ENCODE measurements at regions not wholly inside any gene's neighbourhood (a gene's known extent, or its start where the extent isn't known, plus 50 kb on each side); places are given as distances from the start of the nearest gene placed in this dataset.

DNA sequence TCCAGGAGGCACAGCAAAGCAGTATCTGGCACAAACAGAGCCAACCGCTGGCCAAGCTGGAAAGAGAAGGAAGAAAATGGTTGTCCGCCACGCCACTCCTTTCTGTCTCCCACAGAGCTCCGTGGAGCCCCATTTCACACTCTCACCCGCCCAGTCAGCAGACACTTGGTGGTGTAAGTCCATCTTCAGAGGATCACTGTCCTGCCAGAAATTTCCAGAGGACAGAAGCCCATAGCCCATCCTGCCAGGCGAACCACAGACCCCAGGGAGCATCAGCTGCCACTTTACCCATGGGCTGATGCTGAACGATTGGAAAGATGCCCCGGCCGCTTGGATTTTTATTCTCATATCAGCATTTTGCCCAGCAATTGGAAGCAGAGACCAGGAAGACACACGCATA, 144.7 kb upstream of the LYZL2 start:
- CTCF ChIA-PET, result interaction anchor here (0.8 to 2.3 kb wide), 3 partner anchors 16 to 73 kb away, joined by 3 to 7 read pairs (median 4); no protein-coding TSS in a partner anchor
- H3K4me3 ChIP-seq (ENCODE audit: low read depth, low read length), result no peak overlapping the region

DNA sequence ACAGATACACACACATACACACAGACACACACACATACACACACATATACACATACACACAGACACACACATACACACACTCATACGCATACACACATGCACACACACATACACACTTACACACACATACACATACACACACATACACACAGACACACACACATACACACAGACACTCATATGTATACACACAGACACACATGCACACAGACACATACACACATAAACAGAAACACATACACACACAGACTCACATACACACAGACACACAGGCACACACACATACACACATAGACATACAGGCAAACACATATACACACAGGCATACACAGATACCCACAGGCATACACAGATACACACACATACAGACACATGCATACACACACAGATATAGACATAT, 143.9 kb upstream of the LYZL2 start:
- POLR2A ChIA-PET, result no interaction called here
- Histone ChIP-seq H3K27me3 (ENCODE audit: control insufficient read depth, insufficient read depth, low read length) (no peaks in the 10 kb centered on the region), H3K4me3 (ENCODE audit: low read depth, low read length) (no peak overlapping the region), H3K36me3 (ENCODE audit: control insufficient read depth, insufficient read depth, low read length) (no peaks in the 10 kb centered on the region)
- CTCF ChIA-PET, result interaction anchor here (0.8 to 1.3 kb wide), 2 partner anchors 16 to 72 kb away, joined by 3 to 4 read pairs; no protein-coding TSS in a partner anchor
- DNase-seq (ENCODE audit: low read depth), result no peak
- TF ChIP-seq, protein P1, sequence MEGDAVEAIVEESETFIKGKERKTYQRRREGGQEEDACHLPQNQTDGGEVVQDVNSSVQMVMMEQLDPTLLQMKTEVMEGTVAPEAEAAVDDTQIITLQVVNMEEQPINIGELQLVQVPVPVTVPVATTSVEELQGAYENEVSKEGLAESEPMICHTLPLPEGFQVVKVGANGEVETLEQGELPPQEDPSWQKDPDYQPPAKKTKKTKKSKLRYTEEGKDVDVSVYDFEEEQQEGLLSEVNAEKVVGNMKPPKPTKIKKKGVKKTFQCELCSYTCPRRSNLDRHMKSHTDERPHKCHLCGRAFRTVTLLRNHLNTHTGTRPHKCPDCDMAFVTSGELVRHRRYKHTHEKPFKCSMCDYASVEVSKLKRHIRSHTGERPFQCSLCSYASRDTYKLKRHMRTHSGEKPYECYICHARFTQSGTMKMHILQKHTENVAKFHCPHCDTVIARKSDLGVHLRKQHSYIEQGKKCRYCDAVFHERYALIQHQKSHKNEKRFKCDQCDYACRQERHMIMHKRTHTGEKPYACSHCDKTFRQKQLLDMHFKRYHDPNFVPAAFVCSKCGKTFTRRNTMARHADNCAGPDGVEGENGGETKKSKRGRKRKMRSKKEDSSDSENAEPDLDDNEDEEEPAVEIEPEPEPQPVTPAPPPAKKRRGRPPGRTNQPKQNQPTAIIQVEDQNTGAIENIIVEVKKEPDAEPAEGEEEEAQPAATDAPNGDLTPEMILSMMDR (IDR thresholded peaks at IDR 0.05; ENCODE audit: insufficient read depth, low read depth, low read length), result no peak

More for the DNA sequence above, 144.7 kb upstream of the LYZL2 start:
- H3K27me3 ChIP-seq (ENCODE audit: control insufficient read depth, insufficient read depth, low read length), result no peaks in the 10 kb centered on the region
- TF ChIP-seq, protein P1 (IDR thresholded peaks at IDR 0.05; ENCODE audit: insufficient read depth, low read depth, low read length), result no peak
- H3K36me3 ChIP-seq (ENCODE audit: control insufficient read depth, insufficient read depth, low read length), result no peaks in the 10 kb centered on the region
- POLR2A ChIA-PET, result no interaction called here
- no peak for DNase-seq (ENCODE audit: low read depth)

DNA sequence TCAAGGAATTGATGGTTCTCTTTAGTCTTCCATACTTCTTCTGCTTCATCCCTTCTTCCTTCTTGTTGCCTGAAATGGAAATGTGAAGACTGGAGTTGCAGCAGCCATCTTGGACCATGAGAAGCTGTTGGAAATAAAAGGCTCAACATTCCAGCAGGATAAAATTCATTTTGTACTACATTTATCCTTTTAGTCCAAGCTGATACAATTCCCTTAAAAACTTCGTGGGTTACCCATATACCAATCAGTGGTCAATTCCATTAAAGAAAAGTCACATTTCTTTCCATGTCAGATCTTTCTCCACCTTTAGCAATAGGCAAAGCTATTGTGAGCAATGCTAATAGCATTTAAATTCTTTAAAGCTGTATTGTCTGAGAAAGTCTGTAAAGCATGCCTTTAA, 141.3 kb upstream of the LYZL2 start:
- CTCF ChIA-PET, result interaction anchor here (1.5 kb wide), 1 partner anchor 83 kb away, joined by 6 read pairs; no protein-coding TSS in a partner anchor
- Histone ChIP-seq H3K4me3 (ENCODE audit: low read depth, low read length) (no peak overlapping the region), H3K27me3 (ENCODE audit: control insufficient read depth, insufficient read depth, low read length) (peaks cover 1% of the 10 kb centered on the region), H3K36me3 (ENCODE audit: control insufficient read depth, insufficient read depth, low read length) (no peaks in the 10 kb centered on the region)
- TF ChIP-seq, protein P1 (IDR thresholded peaks at IDR 0.05; ENCODE audit: insufficient read depth, low read depth, low read length), result no peak
- POLR2A ChIA-PET, result no interaction called here
- DNase-seq (ENCODE audit: low read depth), result no peak

DNA sequence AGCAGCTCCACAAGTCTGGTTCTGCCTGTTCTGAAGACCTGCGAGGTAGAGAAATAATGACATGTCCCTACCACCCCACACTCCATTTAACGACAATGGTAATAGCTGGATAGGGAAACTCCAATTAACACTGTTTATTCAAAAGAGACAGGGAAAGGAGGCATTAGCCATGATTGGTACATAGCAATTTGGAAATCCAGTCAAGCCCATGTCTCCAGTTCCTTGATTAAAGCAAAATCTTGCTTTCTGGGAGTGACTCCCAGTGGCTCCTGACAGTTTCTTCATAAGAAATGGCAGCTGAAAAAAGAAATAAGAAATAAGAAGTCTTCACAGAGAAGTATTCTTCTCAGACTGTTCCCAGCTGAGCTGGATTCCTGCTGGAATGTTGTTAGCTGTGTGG, 140.7 kb upstream of the LYZL2 start:
- DNase-seq (ENCODE audit: low read depth), result no peak
- TF ChIP-seq, protein P1 (IDR thresholded peaks at IDR 0.05; ENCODE audit: insufficient read depth, low read depth, low read length), result no peak
- POLR2A ChIA-PET, result no interaction called here
- H3K36me3 ChIP-seq (ENCODE audit: control insufficient read depth, insufficient read depth, low read length), result no peaks in the 10 kb centered on the region
- CTCF ChIA-PET, result interaction anchor here (1.5 kb wide), 1 partner anchor 83 kb away, joined by 6 read pairs; no protein-coding TSS in a partner anchor
- H3K27me3 ChIP-seq (ENCODE audit: control insufficient read depth, insufficient read depth, low read length), result peaks cover 1% of the 10 kb centered on the region
- H3K4me3 ChIP-seq (ENCODE audit: low read depth, low read length), result no peak overlapping the region

DNA sequence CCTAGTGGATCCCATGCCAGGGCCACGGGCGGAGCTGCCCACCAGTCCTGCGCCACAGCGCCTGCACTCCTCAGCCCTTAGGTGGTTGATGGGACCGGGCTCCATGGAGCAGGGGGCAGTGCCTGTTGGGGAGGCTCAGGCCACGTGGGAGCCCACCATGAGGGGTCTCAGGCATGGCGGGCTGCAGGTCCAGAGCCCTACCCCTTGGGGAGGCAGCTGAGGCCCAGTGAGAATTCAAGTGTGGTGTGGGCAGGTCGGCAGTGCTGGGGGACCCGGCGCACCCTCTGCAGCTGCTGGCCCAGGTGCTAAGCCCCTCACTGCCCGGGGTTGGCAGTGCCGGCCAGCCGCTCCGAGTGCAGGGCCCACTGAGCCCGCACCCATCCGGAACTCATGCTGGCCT, 139.8 kb upstream of the LYZL2 start:
- CTCF ChIA-PET, result no interaction called here
- TF ChIP-seq, protein P1 (IDR thresholded peaks at IDR 0.05; ENCODE audit: insufficient read depth, low read depth, low read length), result no peak
- H3K27me3 ChIP-seq (ENCODE audit: control insufficient read depth, insufficient read depth, low read length), result peaks cover 1% of the 10 kb centered on the region
- POLR2A ChIA-PET, result no interaction called here
- no peak overlapping the region for H3K4me3 ChIP-seq (ENCODE audit: low read depth, low read length)
- DNase-seq (ENCODE audit: low read depth), result no peak
- no peaks in the 10 kb centered on the region for H3K36me3 ChIP-seq (ENCODE audit: control insufficient read depth, insufficient read depth, low read length)
